GM12878 (cell line): ENCODE measurements at regions not wholly inside any gene's neighbourhood (a gene's known extent, or its start where the extent isn't known, plus 50 kb on each side); places are given as distances from the start of the nearest gene placed in this dataset.

ENCODE experiments used
- ATAC-seq: fragments of 200-7000 bp; cut with Tn5 transposase; 3 replicates; pipeline ENCODE4 v1.9.1; 2020; ENCODE audit warnings: mild to moderate bottlenecking, moderate library complexity
- BruUV-seq: library from RNA; stranded (reverse); fragments of 400-500 nt; replicated peaks from 2 replicates; lab custom pipeline; 2021; lab: Mats Ljungman, UMichigan
- CTCF ChIA-PET: fragments of 300-600 bp; sonication (Branson Sonifier 250); formaldehyde crosslinking; extraction: SDS; loops from one replicate; lab custom pipeline; 2021; ENCODE audit warnings: inconsistent platforms; lab: Yijun Ruan, JAX
- POLR2A ChIA-PET: fragments of 350-600 bp; formaldehyde crosslinking; extraction: SDS; loops from one replicate; lab custom pipeline; 2021; ENCODE audit warnings: inconsistent platforms; lab: Charles Lee
- RAD21 ChIA-PET: fragments of 300-600 bp; sonication (Branson Sonifier 250); formaldehyde crosslinking; loops from one replicate; lab custom pipeline; 2023; ENCODE audit warnings: antibody characterized with exemption; ENCODE audit not compliant: unreplicated experiment; lab: Charles Lee
- SMC1A ChIA-PET: fragments of 300-600 bp; sonication (Branson Sonifier 250); formaldehyde crosslinking; loops from one replicate; lab custom pipeline; 2023; ENCODE audit not compliant: unreplicated experiment, uncharacterized antibody; lab: Charles Lee
- DNase-seq: peaks from one replicate; pipeline ENCODE4 v3.0.0-alpha.2; 2011; ENCODE audit warnings: low read depth, low spot score
- FAIRE-seq: peaks from 3 replicates; lab custom pipeline; 2011; peaks lifted over from hg19 to GRCh38; lab: Jason Lieb, UNC
- H2AFZ ChIP-seq: 2 replicates; pipeline ENCODE4 v1.6.0; 2011; ENCODE audit warnings: low read depth, low read length, control low read depth; ENCODE audit not compliant: control insufficient read depth
- H3K27ac ChIP-seq: 2 replicates; pipeline ENCODE4 v1.5.1; 2011; ENCODE audit warnings: control low read depth; ENCODE audit not compliant: control insufficient read depth, insufficient read depth
- H3K27me3 ChIP-seq, 2 experiments: replicated peaks in 1 of 2; 2 replicates each; pipeline versions ENCODE4 v1.6.0 to v1.6.1; 2011; ENCODE audit warnings: low read length in 1 of 2; ENCODE audit not compliant: control insufficient read depth in 2 of 2, insufficient read depth in 2 of 2
- H3K36me3 ChIP-seq, 2 experiments: 2 replicates each; pipeline ENCODE4 v1.5.1; 2011; ENCODE audit warnings: low read length in 1 of 2; ENCODE audit not compliant: control insufficient read depth in 2 of 2, insufficient read depth in 2 of 2
- H3K4me1 ChIP-seq: 2 replicates; pipeline ENCODE4 v1.6.1; 2011; ENCODE audit warnings: mild to moderate bottlenecking, low read length, moderate library complexity, mixed read lengths; ENCODE audit not compliant: control insufficient read depth, insufficient read depth
- H3K4me2 ChIP-seq: 2 replicates; pipeline ENCODE4 v1.6.0; 2011; ENCODE audit warnings: control low read depth; ENCODE audit not compliant: control insufficient read depth, insufficient read depth
- H3K4me3 ChIP-seq: fragments of 200-600 bp; sonication (generic); 2 replicates; pipeline ENCODE4 v1.5.1; 2016
- H3K79me2 ChIP-seq: 2 replicates; pipeline ENCODE4 v1.6.0; 2011; ENCODE audit warnings: low read length; ENCODE audit not compliant: control insufficient read depth, insufficient read depth
- H3K9ac ChIP-seq: 2 replicates; pipeline ENCODE4 v1.8.0; 2011; ENCODE audit warnings: low read length, control low read depth, mixed read lengths; ENCODE audit not compliant: control insufficient read depth, insufficient read depth
- H3K9me3 ChIP-seq: replicated peaks from 3 replicates; pipeline ENCODE4 v1.5.1; 2011; ENCODE audit warnings: mild to moderate bottlenecking, low read length; ENCODE audit not compliant: control insufficient read depth, insufficient read depth
- H4K20me1 ChIP-seq: 2 replicates; pipeline ENCODE4 v1.6.0; 2011; ENCODE audit not compliant: control insufficient read depth, insufficient read depth
- GATAD2B ChIP-seq: fragments of 450-650 bp; conservative IDR thresholded peaks from 2 replicates; pipeline ENCODE4 v1.6.1; 2017; ENCODE audit warnings: low read depth, mild to moderate bottlenecking, moderate library complexity
- JUND ChIP-seq: IDR thresholded peaks from 2 replicates; pipeline ENCODE4 v1.6.1; 2012; ENCODE audit warnings: low read depth, mild to moderate bottlenecking, low read length, improper control_type of control experiment, moderate library complexity
- MEF2B ChIP-seq: fragments of 450-650 bp; IDR thresholded peaks from 2 replicates; pipeline ENCODE4 v1.6.1; 2018; ENCODE audit warnings: mild to moderate bottlenecking, moderate library complexity; ENCODE audit not compliant: partially characterized antibody, poor library complexity, severe bottlenecking
- MYB ChIP-seq: fragments of 150-350 bp; IDR thresholded peaks from 2 replicates; pipeline ENCODE4 v1.6.1; 2014; ENCODE audit warnings: mild to moderate bottlenecking, low read depth, low read length, borderline replicate concordance
- MYC ChIP-seq: IDR thresholded peaks from 2 replicates; pipeline ENCODE4 v1.6.1; 2011; ENCODE audit warnings: mild to moderate bottlenecking, low read length, moderate library complexity, inconsistent platforms; ENCODE audit not compliant: insufficient read depth, insufficient replicate concordance, insufficient read length, severe bottlenecking
- WGBS: methylation state at CpG from one replicate; pipeline ENCODE4 v1.1.6; 2016; ENCODE audit warnings: low lambda C conversion rate; ENCODE audit not compliant: insufficient replicate concordance, insufficient coverage; ENCODE audit errors: missing lambda C conversion rate; 5-methylcytosine and 5-hydroxymethylcytosine counted together
- in situ Hi-C: fragments of 300-500 bp; cut with MboI; formaldehyde crosslinking; loops from 9 replicates; pipeline ENCODE4 v1.14.3; 2018; ENCODE audit warnings: mixed read lengths
- intact Hi-C: fragments of 100-400 bp; cut with micrococcal nuclease; formaldehyde crosslinking; loops from one replicate; pipeline ENCODE4 v1.14.2; 2022; ENCODE audit not compliant: unreplicated experiment
- TF ChIP-seq, protein P1 (sequence below): fragments of 450-650 bp; IDR thresholded peaks from 2 replicates; pipeline ENCODE4 v1.6.1; 2018; ENCODE audit warnings: borderline replicate concordance, mild to moderate bottlenecking; ENCODE audit not compliant: partially characterized antibody

DNA sequence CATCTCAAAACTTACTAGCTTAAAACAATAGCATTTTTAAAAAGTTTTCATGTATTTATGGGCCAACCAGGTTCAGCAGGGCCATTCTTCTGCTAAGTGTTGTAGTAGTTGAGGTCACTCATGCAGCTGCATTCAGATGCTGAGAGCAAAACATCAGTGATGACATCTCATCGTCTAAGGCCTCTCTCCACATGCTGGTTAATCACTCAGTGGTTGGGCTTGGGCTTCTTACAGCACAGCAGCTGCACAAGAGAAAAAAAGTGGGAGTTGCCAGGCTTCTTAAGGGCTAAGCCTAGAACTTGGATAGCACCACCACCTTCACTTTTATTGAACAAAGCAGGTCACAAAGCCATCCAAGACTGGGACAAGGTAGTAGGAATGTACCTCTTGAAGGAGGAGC, 190.3 kb downstream of the IRS1 start:
- H3K4me2 ChIP-seq: no peak overlapping the region
- in situ Hi-C loops: no loop called here
- POLR2A ChIA-PET: no interaction called here
- TF ChIP-seq GATAD2B (no peak), MYB (no peak), MYC (no peak), MEF2B (no peak), JUND (no peak)
- TF ChIP-seq, protein P1, sequence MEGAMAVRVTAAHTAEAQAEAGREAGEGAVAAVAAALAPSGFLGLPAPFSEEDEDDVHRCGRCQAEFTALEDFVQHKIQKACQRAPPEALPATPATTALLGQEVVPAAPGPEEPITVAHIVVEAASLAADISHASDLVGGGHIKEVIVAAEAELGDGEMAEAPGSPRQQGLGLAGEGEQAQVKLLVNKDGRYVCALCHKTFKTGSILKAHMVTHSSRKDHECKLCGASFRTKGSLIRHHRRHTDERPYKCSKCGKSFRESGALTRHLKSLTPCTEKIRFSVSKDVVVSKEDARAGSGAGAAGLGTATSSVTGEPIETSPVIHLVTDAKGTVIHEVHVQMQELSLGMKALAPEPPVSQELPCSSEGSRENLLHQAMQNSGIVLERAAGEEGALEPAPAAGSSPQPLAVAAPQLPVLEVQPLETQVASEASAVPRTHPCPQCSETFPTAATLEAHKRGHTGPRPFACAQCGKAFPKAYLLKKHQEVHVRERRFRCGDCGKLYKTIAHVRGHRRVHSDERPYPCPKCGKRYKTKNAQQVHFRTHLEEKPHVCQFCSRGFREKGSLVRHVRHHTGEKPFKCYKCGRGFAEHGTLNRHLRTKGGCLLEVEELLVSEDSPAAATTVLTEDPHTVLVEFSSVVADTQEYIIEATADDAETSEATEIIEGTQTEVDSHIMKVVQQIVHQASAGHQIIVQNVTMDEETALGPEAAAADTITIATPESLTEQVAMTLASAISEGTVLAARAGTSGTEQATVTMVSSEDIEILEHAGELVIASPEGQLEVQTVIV: no peak
- TF ChIP-seq, all 136 proteins: peak for 0
- H3K36me3 ChIP-seq: no peaks in the 10 kb centered on the region
- ATAC-seq: no peak
- CTCF ChIA-PET: interaction anchor here (0.6 kb wide), 1 partner anchor 9 kb away, joined by 3 read pairs; no protein-coding TSS in a partner anchor
- no peaks in the 10 kb centered on the region for H4K20me1 ChIP-seq
- H2AFZ ChIP-seq: no peak overlapping the region
- H3K4me1 ChIP-seq: no peaks in the 10 kb centered on the region
- no peaks in the 10 kb centered on the region for H3K27me3 ChIP-seq
- H3K4me3 ChIP-seq: no peak overlapping the region
- no TSS peak for BruUV-seq
- H3K27ac ChIP-seq: no peak overlapping the region
- intact Hi-C loops: no loop called here
- RAD21 ChIA-PET: no interaction called here
- H3K9me3 ChIP-seq: no peaks in the 10 kb centered on the region
- H3K79me2 ChIP-seq: no peaks in the 10 kb centered on the region
- no peak overlapping the region for H3K9ac ChIP-seq
- FAIRE-seq: no peak
- DNase-seq: no peak
- SMC1A ChIA-PET: no interaction called here
- 0% methylated on average over 1 of the region's 1 CpG for WGBS
